Hepatocyte (in vitro differentiated cells): ENCODE measurements at regions not wholly inside any gene's neighbourhood (a gene's known extent, or its start where the extent isn't known, plus 50 kb on each side); places are given as distances from the start of the nearest gene placed in this dataset.
"Not testable (repeated sequence)": the region's sequence is repeated elsewhere in the genome, so short reads cannot be mapped to it uniquely, and the experiment has no call there.

Source experiments
- CTCF ChIP-seq: fragments of 200-600 bp; sonication (generic); IDR thresholded peaks from 2 replicates; pipeline ENCODE4 v1.5.1; 2016; ENCODE audit warnings: antibody characterized with exemption, mild to moderate bottlenecking; ENCODE audit not compliant: poor library complexity
- EZH2 ChIP-seq: fragments of 200-600 bp; sonication (generic); IDR thresholded peaks from 2 replicates; pipeline ENCODE4 v1.6.1; 2016; ENCODE audit warnings: antibody characterized with exemption, mild to moderate bottlenecking, borderline replicate concordance
- EZH2phosphoT487 ChIP-seq: fragments of 200-600 bp; sonication (generic); IDR thresholded peaks from one replicate; pipeline ENCODE4 v1.6.1; 2018; ENCODE audit warnings: antibody characterized with exemption, mild to moderate bottlenecking, low read depth, moderate library complexity; ENCODE audit not compliant: unreplicated experiment, severe bottlenecking

GRCh38 chr1:31517986-31518385 is 58.3 kb upstream of the TINAGL1 start:
- TF ChIP-seq CTCF, EZH2phosphoT487, EZH2: not testable (repeated sequence)
